Lower lobe of right lung (tissue), 2 donors: ENCODE measurements at regions not wholly inside any gene's neighbourhood (a gene's known extent, or its start where the extent isn't known, plus 50 kb on each side); places are given as distances from the start of the nearest gene placed in this dataset.

Source experiments
- ATAC-seq, 2 donors: fragments of 200-7000 bp; cut with Tn5 transposase; one replicate each; pipeline ENCODE4 v1.9.1; 2020 to 2022; ENCODE audit warnings: mild to moderate bottlenecking in 2 of 2, moderate library complexity in 2 of 2
- DNase-seq: peaks from one replicate; pipeline ENCODE4 v3.0.0-alpha.2; 2020
- H3K27ac ChIP-seq: fragments of 200-600 bp; one replicate; pipeline ENCODE4 v1.8.0; 2022
- H3K27me3 ChIP-seq: fragments of 200-600 bp; one replicate; pipeline ENCODE4 v1.8.0; 2022; ENCODE audit warnings: low read depth
- H3K36me3 ChIP-seq: fragments of 200-600 bp; one replicate; pipeline ENCODE4 v1.8.0; 2022; ENCODE audit warnings: mild to moderate bottlenecking
- H3K4me1 ChIP-seq: fragments of 200-600 bp; one replicate; pipeline ENCODE4 v1.8.0; 2022
- H3K4me3 ChIP-seq: fragments of 200-600 bp; one replicate; pipeline ENCODE4 v1.8.0; 2022; ENCODE audit warnings: mild to moderate bottlenecking
- H3K9me3 ChIP-seq: fragments of 200-600 bp; one replicate; pipeline ENCODE4 v1.8.0; 2022
- intact Hi-C: fragments of 100-400 bp; cut with DNase I; formaldehyde crosslinking; loops from one replicate; pipeline ENCODE4 v1.11.0; 2022
- TF ChIP-seq, protein P1 (sequence below): fragments of 200-600 bp; IDR thresholded peaks from one replicate; pipeline ENCODE4 v1.8.0; 2022; ENCODE audit warnings: antibody characterized with exemption, mild to moderate bottlenecking
- donor health status: DM: no; HTN: yes; CAD: no; lungs with severe emphysema.

DNA sequence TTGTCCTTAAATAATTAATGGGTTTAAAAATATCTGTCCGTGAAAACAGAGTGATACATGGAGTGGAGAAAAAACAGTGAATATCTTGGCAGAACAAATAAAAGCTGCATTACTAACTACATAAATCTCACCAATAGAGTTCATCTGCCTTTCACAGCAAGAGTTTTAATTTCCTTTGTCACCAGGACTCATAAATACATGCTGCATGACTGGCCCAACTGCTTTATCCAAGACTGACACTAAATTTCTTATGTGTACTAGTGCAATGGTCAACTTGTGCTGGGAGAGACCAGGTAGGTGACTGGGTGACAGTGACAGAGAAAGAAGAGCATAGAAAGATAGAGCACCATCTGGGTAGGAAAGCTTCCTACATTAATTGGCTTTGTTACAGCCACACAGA is 402.8 kb downstream of the RAD51AP2 start:
- ATAC-seq, result no peak
- TF ChIP-seq, protein P1, sequence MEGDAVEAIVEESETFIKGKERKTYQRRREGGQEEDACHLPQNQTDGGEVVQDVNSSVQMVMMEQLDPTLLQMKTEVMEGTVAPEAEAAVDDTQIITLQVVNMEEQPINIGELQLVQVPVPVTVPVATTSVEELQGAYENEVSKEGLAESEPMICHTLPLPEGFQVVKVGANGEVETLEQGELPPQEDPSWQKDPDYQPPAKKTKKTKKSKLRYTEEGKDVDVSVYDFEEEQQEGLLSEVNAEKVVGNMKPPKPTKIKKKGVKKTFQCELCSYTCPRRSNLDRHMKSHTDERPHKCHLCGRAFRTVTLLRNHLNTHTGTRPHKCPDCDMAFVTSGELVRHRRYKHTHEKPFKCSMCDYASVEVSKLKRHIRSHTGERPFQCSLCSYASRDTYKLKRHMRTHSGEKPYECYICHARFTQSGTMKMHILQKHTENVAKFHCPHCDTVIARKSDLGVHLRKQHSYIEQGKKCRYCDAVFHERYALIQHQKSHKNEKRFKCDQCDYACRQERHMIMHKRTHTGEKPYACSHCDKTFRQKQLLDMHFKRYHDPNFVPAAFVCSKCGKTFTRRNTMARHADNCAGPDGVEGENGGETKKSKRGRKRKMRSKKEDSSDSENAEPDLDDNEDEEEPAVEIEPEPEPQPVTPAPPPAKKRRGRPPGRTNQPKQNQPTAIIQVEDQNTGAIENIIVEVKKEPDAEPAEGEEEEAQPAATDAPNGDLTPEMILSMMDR, result no peak
- intact Hi-C loops, result no loop called here

DNA sequence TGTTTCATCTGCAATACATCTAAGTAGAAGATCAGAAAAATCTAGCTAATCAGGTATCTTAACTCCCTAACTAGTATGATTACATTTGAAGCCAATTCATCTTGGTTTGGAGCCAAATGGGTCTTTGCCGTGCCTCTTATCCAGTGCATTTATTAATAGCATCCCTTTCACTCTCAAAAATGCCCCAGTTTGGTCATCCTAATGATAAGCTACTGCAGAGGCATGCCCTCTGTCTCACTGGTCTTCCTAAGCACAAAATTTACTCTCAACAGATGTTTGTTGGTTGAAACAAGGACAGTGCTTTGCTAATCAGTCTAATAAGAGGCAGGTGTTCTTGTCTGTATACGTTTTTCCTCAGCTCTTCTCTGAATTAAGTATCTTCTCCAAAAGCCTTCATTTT is 403.2 kb downstream of the RAD51AP2 start:
- DNase-seq (no peak), ATAC-seq (no peak)
- Histone ChIP-seq H3K27me3 (no peaks in the 10 kb centered on the region), H3K4me3 (no peak overlapping the region), H3K4me1 (no peaks in the 10 kb centered on the region), H3K9me3 (no peaks in the 10 kb centered on the region), H3K27ac (no peak overlapping the region), H3K36me3 (no peaks in the 10 kb centered on the region)
- intact Hi-C loops, result no loop called here
- TF ChIP-seq, protein P1, result no peak

More for the DNA sequence above, 402.8 kb downstream of the RAD51AP2 start:
- no peaks in the 10 kb centered on the region for H3K27me3 ChIP-seq
- no peak overlapping the region for H3K4me3 ChIP-seq
- H3K9me3 ChIP-seq, result no peaks in the 10 kb centered on the region
- H3K4me1 ChIP-seq, result no peaks in the 10 kb centered on the region
- no peaks in the 10 kb centered on the region for H3K36me3 ChIP-seq
- DNase-seq, result no peak
- H3K27ac ChIP-seq, result no peak overlapping the region

DNA sequence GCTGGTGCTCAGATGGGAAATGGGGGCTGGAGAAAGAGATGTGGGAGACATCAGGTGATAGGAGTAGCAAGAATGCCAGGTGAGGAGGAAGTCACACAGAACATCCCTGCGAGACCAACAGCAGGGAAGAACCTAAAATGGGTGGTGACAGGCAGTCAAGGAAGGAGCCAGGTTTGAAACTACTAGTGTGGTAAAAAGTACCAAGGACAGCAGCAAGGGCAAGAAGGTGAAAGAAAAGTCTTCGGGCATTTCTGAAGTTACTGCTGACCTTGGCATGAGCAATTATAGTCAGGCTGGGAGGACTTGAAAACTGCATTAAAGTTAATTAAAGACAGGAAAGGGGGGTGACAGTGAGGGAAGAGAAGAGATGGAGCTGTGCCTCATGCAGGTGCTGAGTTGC is 410.4 kb downstream of the RAD51AP2 start:
- DNase-seq, result no peak
- no peak overlapping the region for H3K27ac ChIP-seq
- H3K27me3 ChIP-seq, result no peaks in the 10 kb centered on the region
- intact Hi-C loops, result no loop called here
- TF ChIP-seq, protein P1, result no peak
- no peak overlapping the region for H3K4me3 ChIP-seq
- H3K36me3 ChIP-seq, result no peaks in the 10 kb centered on the region
- H3K4me1 ChIP-seq, result no peaks in the 10 kb centered on the region
- ATAC-seq, result no peak
- H3K9me3 ChIP-seq, result no peaks in the 10 kb centered on the region

DNA sequence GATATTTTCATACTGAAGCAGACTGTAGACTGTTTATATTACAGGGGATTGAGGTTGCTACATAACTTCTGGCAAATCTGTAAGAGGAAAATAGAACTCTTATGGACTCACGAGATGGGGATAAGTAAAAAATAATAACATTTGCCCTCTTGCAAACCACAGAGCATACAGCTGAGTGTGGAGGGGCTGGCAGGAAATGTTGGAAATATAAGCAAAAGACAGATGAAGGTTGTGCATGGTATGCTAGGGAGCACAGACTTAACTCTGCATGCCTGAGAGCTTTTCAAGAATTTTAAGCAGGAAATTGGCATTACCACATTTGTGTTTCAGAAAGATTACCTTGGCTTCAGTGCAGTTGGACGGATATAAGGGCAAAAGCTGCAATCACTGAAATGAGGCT is 411.1 kb downstream of the RAD51AP2 start:
- H3K4me1 ChIP-seq, result no peaks in the 10 kb centered on the region
- no peak overlapping the region for H3K4me3 ChIP-seq
- TF ChIP-seq, protein P1, result no peak
- H3K27ac ChIP-seq, result no peak overlapping the region
- no peak for DNase-seq
- no peaks in the 10 kb centered on the region for H3K27me3 ChIP-seq
- no peak for ATAC-seq
- H3K36me3 ChIP-seq, result no peaks in the 10 kb centered on the region
- H3K9me3 ChIP-seq, result no peaks in the 10 kb centered on the region
- intact Hi-C loops, result no loop called here

- Histone ChIP-seq H3K4me1 (no peaks in the 10 kb centered on the region), H3K9me3 (no peaks in the 10 kb centered on the region), H3K27ac (no peak overlapping the region), H3K4me3 (no peak overlapping the region), H3K36me3 (no peaks in the 10 kb centered on the region), H3K27me3 (no peaks in the 10 kb centered on the region)
- DNase-seq (no peak), ATAC-seq (no peak)
- intact Hi-C loops, result no loop called here
- TF ChIP-seq, protein P1, result no peak
Measured at GRCh38 chr2:17106418-17106817, 411.8 kb downstream of the RAD51AP2 start.

DNA sequence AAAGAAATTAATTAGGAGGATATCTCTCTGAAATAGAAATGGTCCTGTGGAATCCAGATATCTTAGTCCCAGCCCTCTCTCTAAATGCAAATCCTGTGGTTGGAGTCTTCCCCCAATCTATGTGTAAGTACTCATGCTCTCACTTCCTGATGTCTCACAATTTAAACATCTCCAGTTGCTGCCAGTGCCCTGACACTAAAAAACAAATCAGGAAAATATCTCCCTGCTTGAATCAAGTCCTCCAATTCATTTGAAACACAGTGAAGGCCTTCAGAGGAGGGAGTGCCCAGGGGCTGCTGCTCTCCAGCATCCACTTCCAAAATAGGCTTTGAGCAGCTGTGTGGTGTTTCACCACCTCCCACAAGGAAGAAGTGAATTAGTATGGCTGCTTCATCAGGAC is 413.8 kb downstream of the RAD51AP2 start:
- ATAC-seq (no peak), DNase-seq (no peak)
- TF ChIP-seq, protein P1, result no peak
- intact Hi-C loops, result no loop called here
- H3K27ac ChIP-seq, result no peak overlapping the region
- no peaks in the 10 kb centered on the region for H3K36me3 ChIP-seq
- no peaks in the 10 kb centered on the region for H3K9me3 ChIP-seq
- no peaks in the 10 kb centered on the region for H3K4me1 ChIP-seq
- H3K4me3 ChIP-seq, result no peak overlapping the region
- no peaks in the 10 kb centered on the region for H3K27me3 ChIP-seq
